ENCODE measurements at regions not wholly inside any gene's neighbourhood (a gene's known extent, or its start where the extent isn't known, plus 50 kb on each side); places are given as distances from the start of the nearest gene placed in this dataset.

- Histone ChIP-seq H3K4me3 (ENCODE audit: low read depth, low read length) (no peak overlapping the region), H3K36me3 (ENCODE audit: control insufficient read depth, insufficient read depth, low read length) (no peaks in the 10 kb centered on the region), H3K9ac (no peak overlapping the region), H3K27me3 (ENCODE audit: control insufficient read depth, insufficient read depth, low read length) (no peaks in the 10 kb centered on the region), H2AFZ (no peak overlapping the region), H3K4me1 (no peaks in the 10 kb centered on the region), H3K79me2 (no peaks in the 10 kb centered on the region), H3K9me3 (ENCODE audit: control insufficient read depth, low read length) (no peaks in the 10 kb centered on the region), H3K4me2 (ENCODE audit: low read length) (no peak overlapping the region), H3K27ac (no peak overlapping the region)
- TF ChIP-seq CTCF (IDR thresholded peaks at IDR 0.05): no peak
These were observed 196.1 kb downstream of the ZNF621 start for GRCh38 chr3:40720863-40721262.

- no peak overlapping the region for H3K27ac ChIP-seq
- H3K79me2 ChIP-seq: no peaks in the 10 kb centered on the region
- no peak overlapping the region for H3K4me3 ChIP-seq (ENCODE audit: low read depth, low read length)
- no peak for TF ChIP-seq CTCF (IDR thresholded peaks at IDR 0.05)
- no peaks in the 10 kb centered on the region for H3K36me3 ChIP-seq (ENCODE audit: control insufficient read depth, insufficient read depth, low read length)
- H3K4me2 ChIP-seq (ENCODE audit: low read length): no peak overlapping the region
- no peak overlapping the region for H3K9ac ChIP-seq
- no peak overlapping the region for H2AFZ ChIP-seq
- H3K9me3 ChIP-seq (ENCODE audit: control insufficient read depth, low read length): no peaks in the 10 kb centered on the region
- no peaks in the 10 kb centered on the region for H3K4me1 ChIP-seq
- H3K27me3 ChIP-seq (ENCODE audit: control insufficient read depth, insufficient read depth, low read length): no peaks in the 10 kb centered on the region
These were observed 198.4 kb downstream of the ZNF621 start for GRCh38 chr3:40723083-40723660.

DNA sequence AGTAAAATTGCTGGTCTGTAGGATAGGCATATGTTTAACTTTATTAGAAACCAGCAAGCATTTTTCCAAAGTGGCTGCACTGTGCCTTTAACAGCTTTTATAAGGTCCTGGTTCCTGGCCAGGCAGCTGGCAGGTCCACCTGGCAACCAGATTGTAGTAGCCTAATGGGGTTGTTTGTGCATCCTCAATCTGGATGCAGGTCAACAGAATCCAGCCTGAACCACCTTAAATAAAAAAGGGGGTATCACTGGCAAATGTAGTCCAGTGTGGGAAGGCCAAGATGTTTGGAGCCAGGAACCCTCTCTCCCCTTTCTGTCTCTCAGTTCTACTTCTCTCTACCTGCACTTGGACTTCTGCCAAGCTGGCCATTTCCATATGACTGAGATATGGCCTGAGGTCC is 200.3 kb downstream of the ZNF621 start:
- Histone ChIP-seq H3K36me3 (ENCODE audit: control insufficient read depth, insufficient read depth, low read length) (no peaks in the 10 kb centered on the region), H3K4me2 (ENCODE audit: low read length) (no peak overlapping the region), H3K27me3 (ENCODE audit: control insufficient read depth, insufficient read depth, low read length) (no peaks in the 10 kb centered on the region), H3K79me2 (no peaks in the 10 kb centered on the region), H2AFZ (no peak overlapping the region), H3K4me3 (ENCODE audit: low read depth, low read length) (no peak overlapping the region), H3K9ac (no peak overlapping the region), H3K9me3 (ENCODE audit: control insufficient read depth, low read length) (no peaks in the 10 kb centered on the region), H3K4me1 (no peaks in the 10 kb centered on the region), H3K27ac (no peak overlapping the region)
- TF ChIP-seq CTCF (IDR thresholded peaks at IDR 0.05): no peak

DNA sequence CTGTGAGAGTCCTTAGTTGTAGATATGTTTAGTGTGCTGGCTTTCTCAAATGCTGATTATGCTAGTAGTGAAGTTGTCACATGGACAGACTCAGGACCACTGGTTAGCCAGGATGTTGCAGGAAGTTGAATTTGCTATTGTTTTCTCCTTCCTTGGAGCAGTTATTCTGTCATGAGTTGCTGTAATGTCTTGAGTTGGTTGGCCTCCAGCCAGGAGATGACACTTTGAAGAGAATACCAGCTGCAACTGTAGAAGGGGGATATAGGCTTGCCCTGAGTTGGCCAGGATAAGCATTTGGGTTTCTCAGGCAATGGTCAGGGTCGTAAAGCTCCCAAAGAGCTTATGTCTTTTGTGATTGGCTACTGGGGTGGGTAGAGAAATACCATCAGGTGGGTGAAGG is 206.7 kb downstream of the ZNF621 start:
- no peaks in the 10 kb centered on the region for H3K79me2 ChIP-seq
- H3K27me3 ChIP-seq (ENCODE audit: control insufficient read depth, insufficient read depth, low read length): no peaks in the 10 kb centered on the region
- no peak overlapping the region for H3K27ac ChIP-seq
- TF ChIP-seq CTCF (IDR thresholded peaks at IDR 0.05): no peak
- H3K9me3 ChIP-seq (ENCODE audit: control insufficient read depth, low read length): peaks cover 3% of the 10 kb centered on the region
- no peak overlapping the region for H3K9ac ChIP-seq
- H3K4me2 ChIP-seq (ENCODE audit: low read length): no peak overlapping the region
- H3K4me1 ChIP-seq: no peaks in the 10 kb centered on the region
- no peaks in the 10 kb centered on the region for H3K36me3 ChIP-seq (ENCODE audit: control insufficient read depth, insufficient read depth, low read length)
- no peak overlapping the region for H3K4me3 ChIP-seq (ENCODE audit: low read depth, low read length)
- H2AFZ ChIP-seq: no peak overlapping the region

DNA sequence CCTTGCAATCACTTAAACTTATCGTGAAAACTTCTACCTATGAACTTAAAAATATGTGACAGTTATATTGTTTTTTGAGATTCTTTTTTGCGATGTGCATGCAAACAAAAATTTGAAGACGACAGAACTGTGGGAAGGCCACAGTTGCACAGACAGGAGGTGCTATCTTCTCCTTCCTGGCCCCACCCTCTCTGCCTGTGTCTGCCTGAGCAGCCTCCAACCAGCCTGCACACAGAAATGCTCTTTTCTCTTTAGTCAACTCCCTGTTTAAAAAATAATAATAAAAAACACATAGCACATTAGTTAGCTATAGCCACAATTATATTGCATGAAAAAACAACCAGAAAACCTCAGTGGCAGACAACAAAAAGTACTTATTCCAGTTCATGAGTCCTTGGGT is 212.2 kb downstream of the ZNF621 start:
- no peak for TF ChIP-seq CTCF (IDR thresholded peaks at IDR 0.05)
- no peak overlapping the region for H2AFZ ChIP-seq
- H3K4me1 ChIP-seq: no peaks in the 10 kb centered on the region
- no peaks in the 10 kb centered on the region for H3K27me3 ChIP-seq (ENCODE audit: control insufficient read depth, insufficient read depth, low read length)
- H3K4me3 ChIP-seq (ENCODE audit: low read depth, low read length): no peak overlapping the region
- no peak overlapping the region for H3K9ac ChIP-seq
- no peak overlapping the region for H3K27ac ChIP-seq
- H3K36me3 ChIP-seq (ENCODE audit: control insufficient read depth, insufficient read depth, low read length): no peaks in the 10 kb centered on the region
- no peaks in the 10 kb centered on the region for H3K79me2 ChIP-seq
- no peak overlapping the region for H3K4me2 ChIP-seq (ENCODE audit: low read length)
- no peaks in the 10 kb centered on the region for H3K9me3 ChIP-seq (ENCODE audit: control insufficient read depth, low read length)
